Smooth muscle cell of the brain vasculature (primary cell): ENCODE measurements at regions not wholly inside any gene's neighbourhood (a gene's known extent, or its start where the extent isn't known, plus 50 kb on each side); places are given as distances from the start of the nearest gene placed in this dataset.

ENCODE experiments used
- DNase-seq: peaks from one replicate; pipeline ENCODE4 v3.0.0-alpha.2; 2012; ENCODE audit warnings: low read depth, low spot score

DNA sequence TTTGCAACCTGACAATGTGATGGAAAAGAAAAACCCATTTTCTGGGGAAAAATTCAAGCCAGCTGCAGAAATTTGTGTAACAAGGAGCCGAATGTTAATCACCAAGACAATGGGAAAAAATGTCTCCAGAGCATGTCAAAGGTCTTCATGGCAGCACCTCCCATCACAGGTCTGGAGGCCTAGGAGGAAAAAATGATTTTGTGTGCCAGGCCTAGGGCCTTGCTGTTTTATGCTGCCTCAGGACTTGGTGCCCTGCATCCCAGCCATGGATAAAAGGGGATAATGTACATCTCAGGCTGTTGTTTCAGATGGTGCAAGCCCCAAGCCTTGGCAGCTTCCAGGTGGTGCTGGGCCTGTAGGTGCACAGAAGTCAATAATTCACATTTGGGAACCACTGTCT lies 747.7 kb downstream of the C6orf118 start:
- no peak for DNase-seq

- DNase-seq: no peak
Measured at GRCh38 chr6:164554700-164555476, 754.5 kb downstream of the C6orf118 start.

GRCh38 chr6:164554226-164554625 lies 755.2 kb downstream of the C6orf118 start:
- no peak for DNase-seq

GRCh38 chr6:164551706-164552105 lies 757.7 kb downstream of the C6orf118 start:
- no peak for DNase-seq

DNA sequence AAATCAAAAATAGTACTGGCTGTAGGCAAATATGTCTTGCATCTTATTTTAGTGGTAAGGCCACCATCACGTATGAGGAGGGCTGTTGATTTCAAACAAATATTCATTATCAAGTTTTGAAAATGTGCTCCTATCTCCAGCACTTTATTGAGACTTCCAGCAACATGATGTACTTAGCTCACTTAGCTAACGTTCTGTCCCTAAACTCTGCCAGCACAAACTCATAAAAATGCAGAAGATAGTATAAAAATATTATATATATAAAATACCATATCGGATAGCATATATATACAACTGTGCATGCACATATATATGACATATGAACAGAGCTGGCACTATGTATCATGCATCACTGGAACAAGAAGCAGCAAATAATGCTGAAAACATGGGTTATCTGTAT lies 762.3 kb downstream of the C6orf118 start:
- no peak for DNase-seq

DNA sequence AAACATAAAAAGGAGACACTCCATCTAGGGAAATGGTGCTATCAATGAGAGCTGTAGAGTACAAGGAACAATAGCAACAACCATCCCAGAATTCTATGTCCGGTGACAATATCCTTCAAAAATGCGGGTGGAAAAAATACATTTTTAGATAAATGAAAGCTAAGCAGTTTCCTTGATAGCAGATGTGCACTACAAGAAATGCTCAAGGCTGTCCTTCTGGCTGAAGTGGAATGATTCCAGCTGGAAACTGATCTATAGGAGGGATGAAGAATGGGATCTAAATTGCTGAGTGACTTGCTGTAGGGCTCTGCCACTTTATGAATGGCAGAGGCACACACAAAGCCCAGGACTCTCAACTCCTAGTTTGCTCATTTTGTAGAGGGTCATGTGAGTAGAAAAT lies 763.1 kb downstream of the C6orf118 start:
- DNase-seq: no peak

DNA sequence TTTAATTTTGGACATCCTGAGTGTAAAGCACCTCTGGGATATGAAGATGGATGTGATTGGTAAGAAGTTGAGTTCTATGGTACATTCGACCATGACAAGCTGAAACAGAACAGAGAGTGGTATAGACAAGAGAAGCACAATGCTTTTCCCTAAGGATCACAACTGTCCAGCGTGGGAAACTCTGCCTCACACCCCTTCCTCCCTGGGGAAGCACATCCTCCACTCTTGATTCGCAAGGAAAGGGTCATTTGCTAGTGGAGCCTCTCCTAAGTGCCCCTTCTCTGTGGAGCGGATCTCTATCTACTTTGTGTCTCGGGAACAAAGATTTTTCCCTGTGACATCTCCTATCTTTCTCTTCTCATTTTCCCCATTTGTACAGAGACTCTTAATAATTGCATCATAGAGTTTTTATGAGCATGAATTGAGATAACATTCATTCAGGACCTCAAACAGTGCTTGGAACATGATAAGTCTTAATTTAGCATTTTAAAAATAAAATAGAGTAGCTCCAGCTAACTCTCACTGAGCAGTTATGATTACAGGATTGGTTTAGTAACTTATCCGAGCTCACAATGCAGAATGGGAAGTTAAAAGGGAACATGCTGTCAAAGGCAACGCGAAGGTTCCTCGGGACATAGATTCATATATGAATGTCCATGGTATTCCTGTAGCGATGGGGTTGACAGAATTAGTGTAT lies 775.2 kb downstream of the C6orf118 start:
- no peak for DNase-seq

- no peak for DNase-seq
Measured at GRCh38 chr6:164533045-164533362, 776.4 kb downstream of the C6orf118 start.

DNA sequence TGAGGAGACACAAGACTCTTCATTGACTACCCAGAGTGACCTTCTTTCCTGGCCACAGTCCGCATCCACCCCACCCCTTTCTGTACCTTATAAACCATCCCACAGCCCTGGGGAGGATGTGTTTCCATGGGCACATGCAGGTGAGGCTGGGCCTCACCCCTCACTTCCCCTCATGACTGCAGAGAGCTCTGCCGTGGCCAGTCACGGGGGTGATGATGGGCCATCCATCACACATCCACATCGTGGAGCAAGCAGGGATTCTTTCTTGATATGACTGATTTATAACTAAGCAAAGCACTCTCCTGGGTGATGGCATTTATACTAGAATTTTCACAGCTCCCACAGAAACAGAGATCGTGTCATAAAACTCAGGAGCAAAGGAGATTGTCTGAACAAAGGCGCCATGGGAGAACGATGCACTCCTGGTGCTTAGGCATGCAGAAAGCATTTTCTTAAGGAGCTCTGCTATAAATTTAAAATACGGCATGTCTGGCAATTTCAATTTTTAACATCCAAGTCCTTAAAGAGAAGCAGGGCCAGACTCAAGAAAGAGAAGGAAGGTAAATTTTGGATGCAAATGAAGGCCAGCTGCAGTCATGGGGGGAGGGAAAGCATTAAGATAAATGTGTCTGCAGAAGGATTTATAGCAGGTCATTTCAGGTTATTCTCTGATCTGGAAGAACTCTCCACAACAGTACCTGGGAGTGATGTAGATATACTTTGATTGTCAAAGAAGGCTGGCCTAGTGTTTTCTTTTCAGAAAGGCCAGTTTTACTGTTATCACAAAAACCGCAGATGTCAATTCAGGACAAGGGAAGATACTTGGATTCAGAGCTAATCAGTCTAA lies 777.0 kb downstream of the C6orf118 start:
- no peak for DNase-seq

DNA sequence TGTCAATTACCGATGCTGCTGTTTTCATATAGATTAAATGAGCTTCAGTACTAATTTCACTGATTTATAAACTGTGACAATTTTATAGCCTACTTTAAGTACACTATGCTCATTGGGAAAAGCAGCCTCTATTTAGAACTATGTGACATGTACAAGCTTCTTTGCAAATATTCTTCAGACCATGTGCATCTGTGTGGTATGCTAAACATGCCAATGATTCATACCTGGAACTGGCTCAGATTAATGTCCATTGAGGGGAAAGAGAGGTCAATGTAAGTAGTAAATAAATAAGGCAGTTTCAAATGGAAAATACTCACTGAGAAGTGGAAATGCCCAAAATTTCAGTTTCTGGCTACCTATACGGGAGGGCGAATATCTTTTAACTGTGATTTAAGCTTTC lies 777.7 kb downstream of the C6orf118 start:
- DNase-seq: no peak

DNA sequence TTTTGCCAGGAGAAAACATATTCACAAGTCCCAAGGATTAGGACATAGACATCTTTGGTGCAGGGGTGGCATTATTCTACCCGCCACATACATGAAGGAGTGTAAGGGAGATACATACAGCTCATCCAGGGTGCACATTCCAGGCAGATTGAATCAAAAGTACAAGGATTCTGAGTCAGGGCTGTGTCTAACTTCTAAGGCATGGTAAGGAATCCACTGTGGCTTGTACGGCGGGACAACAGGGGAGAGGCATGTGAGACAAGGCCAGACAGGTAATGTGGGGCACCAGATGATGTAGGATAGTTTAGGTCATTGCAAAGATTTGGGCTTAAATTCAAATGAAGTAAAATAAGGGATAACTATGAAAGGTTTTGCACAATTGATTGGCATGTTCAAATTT lies 780.9 kb downstream of the C6orf118 start:
- no peak for DNase-seq

GRCh38 chr6:164523087-164523654 lies 786.2 kb downstream of the C6orf118 start:
- no peak for DNase-seq

GRCh38 chr6:164520916-164521315 lies 788.5 kb downstream of the C6orf118 start:
- DNase-seq: no peak

GRCh38 chr6:164507206-164507940 lies 802.0 kb downstream of the C6orf118 start:
- no peak for DNase-seq

DNA sequence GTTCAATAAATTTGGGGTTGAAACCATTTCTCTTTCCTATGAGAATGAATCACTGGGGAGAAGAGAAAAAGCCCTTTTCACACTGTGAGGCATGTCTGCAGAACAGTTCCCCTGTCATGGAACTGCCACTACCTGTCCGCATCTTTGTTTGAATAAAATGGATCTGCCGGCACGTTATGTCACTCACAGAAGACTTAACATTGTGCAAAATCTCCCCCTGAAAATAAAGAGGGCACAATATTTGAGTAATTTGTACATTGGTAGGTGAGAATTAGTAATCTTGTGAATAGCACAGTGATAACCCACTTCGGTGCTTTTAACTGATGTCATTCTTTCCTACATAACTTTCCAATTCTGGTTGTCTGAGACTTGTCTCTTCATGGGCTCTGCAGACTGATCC lies 804.0 kb downstream of the C6orf118 start:
- DNase-seq: no peak

- no peak for DNase-seq
Measured at GRCh38 chr6:164502833-164503232, 806.6 kb downstream of the C6orf118 start.

- no peak for DNase-seq
Measured at GRCh38 chr6:164495882-164496495, 813.4 kb downstream of the C6orf118 start.

GRCh38 chr6:164478426-164478825 lies 831.0 kb downstream of the C6orf118 start:
- DNase-seq: no peak

DNA sequence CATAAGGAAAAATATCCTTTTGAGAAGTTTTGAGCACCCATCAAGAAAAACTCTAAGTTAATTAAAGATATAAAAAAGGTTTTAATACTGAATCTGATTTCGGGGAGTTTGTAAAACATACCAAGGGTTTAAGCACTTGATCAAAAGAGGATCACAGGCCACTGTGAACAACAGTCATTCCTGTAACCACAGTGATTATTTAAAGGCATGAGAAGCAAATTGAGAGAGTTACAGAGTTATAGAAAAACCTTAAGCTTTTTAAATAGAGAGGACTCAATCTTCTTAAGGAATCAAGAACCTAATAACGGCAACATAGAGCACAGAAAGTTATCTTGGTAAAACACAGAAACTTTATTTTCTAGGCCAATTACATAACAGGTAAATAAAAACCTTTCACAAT lies 831.6 kb downstream of the C6orf118 start:
- DNase-seq: no peak

DNA sequence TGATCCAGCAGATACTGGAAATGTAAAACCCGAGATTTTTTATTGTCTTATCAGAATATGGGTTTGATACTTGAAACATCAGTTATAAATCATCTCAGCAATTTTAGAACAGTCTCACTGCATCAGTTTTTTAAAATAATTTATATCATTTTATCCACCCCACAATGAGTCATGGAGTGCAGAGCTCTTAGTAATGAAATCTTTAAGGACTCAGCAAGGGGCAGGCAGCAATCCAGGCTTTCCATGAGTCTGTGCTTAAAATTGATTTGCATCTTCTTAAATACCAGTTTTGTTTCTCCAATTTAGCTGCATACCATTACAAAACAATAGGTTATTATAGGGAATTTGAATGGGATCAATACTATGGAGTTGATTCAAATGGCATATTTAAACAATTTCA lies 832.3 kb downstream of the C6orf118 start:
- no peak for DNase-seq
